T-helper 2 cell (primary cell): ENCODE measurements at regions not wholly inside any gene's neighbourhood (a gene's known extent, or its start where the extent isn't known, plus 50 kb on each side); places are given as distances from the start of the nearest gene placed in this dataset.
"Not testable (repeated sequence)": the region's sequence is repeated elsewhere in the genome, so short reads cannot be mapped to it uniquely, and the experiment has no call there.

Source experiments
- DNase-seq, 5 experiments: peaks; one replicate each; pipeline versions ENCODE4 v3.0.0 to v3.0.0-alpha.2; 2012 to 2022

DNA sequence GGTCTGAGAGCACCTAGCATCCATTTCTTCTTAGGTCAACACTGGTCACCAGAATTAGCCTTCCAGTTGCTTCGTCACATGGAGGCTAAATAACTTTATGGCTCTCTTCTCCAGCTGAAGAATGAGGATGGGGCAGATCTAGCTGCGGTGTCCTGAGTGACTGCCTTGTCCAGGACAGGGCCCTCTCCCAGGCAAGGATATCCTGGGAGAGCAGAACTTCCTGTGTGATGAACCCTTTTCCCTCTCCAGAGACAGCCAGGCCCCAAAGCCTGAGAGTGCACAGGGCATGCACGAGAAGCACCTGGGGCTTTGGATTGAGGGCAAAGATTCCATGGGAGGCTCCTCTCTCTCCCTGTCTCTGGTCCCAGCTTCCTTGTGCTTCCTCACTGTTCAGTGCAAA lies 108.2 kb upstream of the MAMLD1 start:
- DNase-seq, result no peak

- peak in 1 of 5 experiments; percentile 16 for DNase-seq
Measured at GRCh38 chrX:150255441-150256296, 107.4 kb upstream of the MAMLD1 start.

GRCh38 chrX:150256297-150256650 lies 106.8 kb upstream of the MAMLD1 start:
- DNase-seq, result no peak

- DNase-seq, result no peak
Measured at GRCh38 chrX:150257353-150258175, 105.6 kb upstream of the MAMLD1 start.

DNA sequence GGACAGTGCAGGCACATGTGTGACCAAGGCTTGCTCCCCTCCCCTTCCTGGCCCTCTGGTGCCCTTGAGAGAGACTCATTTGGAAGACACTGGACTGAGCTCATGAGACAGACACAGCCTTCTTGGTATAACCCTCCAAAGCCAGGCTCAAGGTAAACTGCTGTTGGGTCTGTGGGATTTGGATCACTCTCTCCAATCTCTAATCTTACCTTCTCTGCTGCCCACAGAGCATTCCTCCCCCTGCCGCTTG lies 105.0 kb upstream of the MAMLD1 start:
- DNase-seq, result no peak

GRCh38 chrX:150258463-150259430 lies 104.4 kb upstream of the MAMLD1 start:
- no peak for DNase-seq

- no peak for DNase-seq
Measured at GRCh38 chrX:150262456-150262855, 100.7 kb upstream of the MAMLD1 start.

DNA sequence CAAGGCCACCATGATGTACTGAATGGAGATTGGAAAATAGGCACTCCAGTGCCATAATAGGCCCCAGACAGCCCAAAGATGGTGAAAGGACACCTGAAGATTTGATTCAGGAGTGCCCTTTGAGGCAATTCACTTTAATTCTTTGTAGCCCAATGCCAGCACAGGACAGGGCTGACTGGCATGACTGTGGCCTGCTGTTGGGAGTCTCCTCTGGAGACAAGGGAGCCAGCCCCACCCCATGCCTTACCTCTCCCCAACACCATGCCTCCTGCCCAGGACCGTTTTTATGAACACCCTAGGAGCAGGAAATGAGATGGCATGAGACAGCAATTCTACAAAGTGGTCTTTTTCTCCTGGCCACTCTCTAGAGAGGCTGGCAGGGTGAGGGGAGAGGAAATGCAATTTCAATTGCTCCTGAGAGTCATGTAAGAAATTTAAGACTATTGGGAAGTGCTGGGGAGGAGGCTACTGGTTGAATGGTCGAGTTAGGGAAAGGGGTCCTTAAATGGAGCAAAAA lies 94.2 kb upstream of the MAMLD1 start:
- DNase-seq, result no peak

GRCh38 chrX:150269605-150270254 lies 93.4 kb upstream of the MAMLD1 start:
- DNase-seq, result no peak

DNA sequence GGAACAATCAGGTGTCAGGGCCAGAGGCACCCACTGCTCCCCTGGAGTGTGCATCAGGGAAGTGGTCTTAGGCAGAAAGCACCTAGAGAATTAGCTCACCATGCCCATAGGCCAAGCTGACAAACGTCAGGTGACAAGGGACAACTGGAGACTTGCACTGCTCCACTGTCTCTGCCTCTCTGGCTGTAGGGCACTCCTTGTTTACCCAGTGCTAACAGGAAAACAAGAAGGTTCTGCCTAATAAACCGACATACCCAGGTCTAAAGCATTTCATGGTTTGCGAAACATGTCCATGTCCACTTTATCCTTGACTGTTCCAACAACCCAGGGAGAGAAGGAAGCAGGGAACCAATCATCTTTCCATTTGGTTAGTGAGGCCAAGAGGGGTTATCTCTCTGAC lies 92.5 kb upstream of the MAMLD1 start:
- DNase-seq, result no peak

- DNase-seq, result not testable (repeated sequence)
Measured at GRCh38 chrX:150273575-150274294, 89.4 kb upstream of the MAMLD1 start.

- DNase-seq, result no peak
Measured at GRCh38 chrX:150282953-150283352, 80.2 kb upstream of the MAMLD1 start.

- no peak for DNase-seq
Measured at GRCh38 chrX:150291014-150291413, 72.1 kb upstream of the MAMLD1 start.

- DNase-seq, result no peak
Measured at GRCh38 chrX:150293311-150294013, 69.7 kb upstream of the MAMLD1 start.

- no peak for DNase-seq
Measured at GRCh38 chrX:150298841-150299551, 64.1 kb upstream of the MAMLD1 start.

DNA sequence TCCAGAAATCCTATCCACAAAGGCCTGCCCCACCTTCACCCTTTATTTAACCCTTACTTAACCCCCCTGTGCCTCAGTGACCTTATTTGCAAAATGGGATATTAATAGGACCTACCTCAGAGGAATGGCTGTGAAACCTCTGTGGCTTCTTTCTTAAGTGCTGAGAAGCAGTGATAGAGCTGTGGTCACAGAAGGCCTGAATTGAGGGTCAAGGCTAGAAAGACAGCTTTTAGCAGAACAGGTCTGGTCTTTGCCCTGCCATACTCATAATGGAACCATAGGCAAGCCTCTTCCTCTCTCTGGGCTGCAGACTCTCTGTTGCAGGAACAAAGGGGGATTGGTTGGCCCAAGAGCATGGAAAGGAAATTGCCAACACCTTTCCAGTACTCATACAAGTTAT lies 63.5 kb upstream of the MAMLD1 start:
- no peak for DNase-seq

DNA sequence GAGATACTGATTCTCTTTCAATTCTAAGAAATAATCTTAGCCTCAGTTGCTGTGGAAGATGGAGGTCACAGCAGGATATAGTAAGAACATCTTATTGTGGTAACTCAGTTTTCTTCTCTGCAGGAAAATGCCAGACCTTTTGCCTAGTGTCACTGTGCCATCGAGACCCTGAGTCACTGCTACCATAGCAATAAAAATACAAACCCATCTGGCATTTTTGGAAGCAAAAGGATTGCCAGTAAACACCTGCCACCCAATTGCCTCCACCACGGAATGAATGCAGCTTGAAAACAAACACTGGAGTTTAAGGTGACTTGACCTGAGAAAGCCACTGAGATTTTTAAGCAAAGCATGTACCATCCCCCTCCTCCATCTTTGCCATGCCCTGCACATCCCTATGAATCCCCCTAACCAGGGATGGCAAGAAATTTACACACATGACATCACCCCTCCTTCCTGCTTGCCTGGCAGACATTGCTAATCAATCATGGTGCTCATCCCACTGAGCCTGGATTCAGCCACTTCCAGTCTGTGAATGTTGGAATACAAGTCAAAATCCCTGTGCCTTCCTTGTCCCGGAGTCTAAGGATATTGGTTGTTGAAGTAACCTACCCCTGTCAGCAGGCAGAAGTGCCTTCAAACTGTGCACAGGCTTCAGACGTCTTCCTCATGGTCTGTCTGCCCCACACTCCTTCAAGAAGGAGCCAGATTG lies 59.6 kb upstream of the MAMLD1 start:
- DNase-seq, result no peak

DNA sequence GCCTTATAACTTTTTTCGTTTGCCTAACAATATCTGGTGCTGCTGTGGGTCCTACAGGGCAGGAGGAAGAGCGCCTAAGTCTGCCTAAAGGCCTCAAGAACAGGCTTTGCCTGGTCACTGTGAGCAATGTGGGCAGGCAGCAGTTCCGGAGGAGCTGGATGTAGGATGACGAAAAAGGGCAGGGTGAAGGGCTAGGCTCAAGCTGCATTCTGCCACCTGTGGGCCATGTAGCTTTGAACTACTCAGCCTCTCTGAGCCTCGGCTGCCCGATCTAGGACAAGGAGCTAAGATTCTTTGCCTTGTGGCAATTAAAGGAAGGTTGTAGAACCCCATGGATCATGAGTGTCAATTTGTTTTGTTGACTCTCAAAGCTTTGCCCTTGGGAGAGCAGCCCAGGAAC lies 57.1 kb upstream of the MAMLD1 start:
- DNase-seq, result no peak

- no peak for DNase-seq
Measured at GRCh38 chrX:150308041-150308440, 55.1 kb upstream of the MAMLD1 start.
